HG03025 (cell line): ENCODE measurements at regions not wholly inside any gene's neighbourhood (a gene's known extent, or its start where the extent isn't known, plus 50 kb on each side); places are given as distances from the start of the nearest gene placed in this dataset.

Experiments used
- ATAC-seq: cut with Tn5 transposase; IDR thresholded peaks from one replicate; pipeline ENCODE4 v1.9.1; 2021; ENCODE audit warnings: mild to moderate bottlenecking, moderate library complexity; ENCODE audit not compliant: unreplicated experiment, low FRiP score

GRCh38 chr3:99376926-99377325 lies 261.5 kb upstream of the COL8A1 start:
- ATAC-seq = no peak

GRCh38 chr3:99373846-99374210 lies 264.6 kb upstream of the COL8A1 start:
- ATAC-seq = no peak

- ATAC-seq = no peak
Observed at GRCh38 chr3:99373088-99373845, 265.1 kb upstream of the COL8A1 start.

- ATAC-seq = no peak
Observed at GRCh38 chr3:99366663-99367429, 271.5 kb upstream of the COL8A1 start.

GRCh38 chr3:99365979-99366378 lies 272.4 kb upstream of the COL8A1 start:
- no peak for ATAC-seq

- no peak for ATAC-seq
Observed at GRCh38 chr3:99365396-99365795, 273.0 kb upstream of the COL8A1 start.

GRCh38 chr3:99357131-99357530 lies 281.3 kb upstream of the COL8A1 start:
- no peak for ATAC-seq

GRCh38 chr3:99356696-99357095 lies 281.7 kb upstream of the COL8A1 start:
- no peak for ATAC-seq

- no peak for ATAC-seq
Observed at GRCh38 chr3:99355465-99355864, 282.9 kb upstream of the COL8A1 start.

GRCh38 chr3:99352811-99353210 lies 285.6 kb upstream of the COL8A1 start:
- no peak for ATAC-seq

GRCh38 chr3:99351122-99351521 lies 287.3 kb upstream of the COL8A1 start:
- no peak for ATAC-seq

- ATAC-seq = no peak
Observed at GRCh38 chr3:99348451-99348850, 289.9 kb upstream of the COL8A1 start.

- ATAC-seq = no peak
Observed at GRCh38 chr3:99344216-99344615, 294.2 kb upstream of the COL8A1 start.

GRCh38 chr3:99342383-99342782 lies 296.0 kb upstream of the COL8A1 start:
- no peak for ATAC-seq

- ATAC-seq = no peak
Observed at GRCh38 chr3:99339222-99339621, 299.2 kb upstream of the COL8A1 start.

GRCh38 chr3:99332718-99333117 lies 305.7 kb upstream of the COL8A1 start:
- no peak for ATAC-seq

- ATAC-seq = no peak
Observed at GRCh38 chr3:99332276-99332675, 306.1 kb upstream of the COL8A1 start.

- no peak for ATAC-seq
Observed at GRCh38 chr3:99330924-99331532, 307.4 kb upstream of the COL8A1 start.

GRCh38 chr3:99330281-99330680 lies 308.1 kb upstream of the COL8A1 start:
- no peak for ATAC-seq

- ATAC-seq = no peak
Observed at GRCh38 chr3:99325402-99325801, 313.0 kb upstream of the COL8A1 start.

- ATAC-seq = no peak
Observed at GRCh38 chr3:99324636-99325203, 313.7 kb upstream of the COL8A1 start.
